Activated CD8-positive, alpha-beta memory T cell treated with anti-CD3 and anti-CD28 coated beads for 24 hours (primary cell): ENCODE measurements at regions not wholly inside any gene's neighbourhood (a gene's known extent, or its start where the extent isn't known, plus 50 kb on each side); places are given as distances from the start of the nearest gene placed in this dataset.

ENCODE experiments used
- DNase-seq: peaks from one replicate; pipeline ENCODE4 v3.0.0-alpha.2; 2020

GRCh38 chr9:75692309-75692708 lies 198.2 kb upstream of the PCSK5 start:
- no peak for DNase-seq

DNA sequence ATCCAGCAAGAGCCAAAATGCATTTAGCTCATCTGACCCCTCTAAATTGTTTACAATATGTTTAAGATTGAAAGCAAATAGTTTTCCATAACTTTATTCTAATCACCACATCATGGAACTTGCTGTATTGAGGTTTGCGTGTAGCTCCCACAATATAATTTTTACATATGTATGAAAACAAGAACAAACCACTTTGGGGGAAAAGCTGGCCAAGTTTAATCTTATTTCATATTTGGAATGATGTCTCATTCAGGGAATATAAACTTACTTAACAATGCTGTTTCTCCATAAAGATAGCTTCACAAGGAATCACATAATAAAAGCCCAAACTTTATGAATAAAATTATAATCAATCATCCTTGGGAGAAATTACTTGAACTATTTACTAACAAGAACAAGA lies 194.6 kb upstream of the PCSK5 start:
- no peak for DNase-seq

DNA sequence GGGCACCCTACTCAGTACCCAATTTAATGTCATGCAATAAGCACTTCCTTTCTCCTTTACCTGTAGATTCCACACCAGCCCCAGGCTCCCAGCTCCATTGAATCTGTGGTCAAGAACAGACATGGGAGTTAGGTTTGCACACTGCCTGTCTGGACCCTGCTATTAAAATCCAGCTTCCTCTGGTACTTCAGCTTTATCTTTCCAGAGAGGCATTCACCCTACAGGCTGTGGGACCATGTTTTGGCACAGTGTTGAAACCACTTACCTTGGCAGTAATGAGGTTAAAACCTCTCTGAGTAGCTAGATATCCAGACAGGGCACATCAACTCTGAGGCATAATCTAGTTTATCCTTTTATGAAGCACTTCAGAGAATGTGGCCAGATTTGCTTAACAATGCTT lies 191.5 kb upstream of the PCSK5 start:
- DNase-seq = no peak

GRCh38 chr9:75699625-75700251 lies 190.7 kb upstream of the PCSK5 start:
- no peak for DNase-seq

DNA sequence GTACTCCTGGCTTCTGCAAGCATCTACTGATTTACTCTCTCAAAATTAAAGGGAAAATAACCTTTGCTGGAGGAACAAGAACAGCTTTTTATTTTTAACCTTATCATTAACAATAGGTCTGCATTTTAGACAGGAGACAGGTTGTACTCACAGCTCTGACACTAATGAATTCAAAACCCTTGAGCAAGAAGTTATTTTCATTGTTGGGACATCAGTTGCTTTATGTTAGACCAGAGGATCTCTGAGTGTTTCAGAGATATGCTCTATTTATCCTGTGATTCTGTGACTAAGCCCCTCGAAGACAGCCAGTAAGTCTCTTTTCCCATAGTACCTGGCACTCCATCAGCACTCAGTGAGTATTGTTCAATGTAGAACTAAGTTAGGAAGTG lies 190.2 kb upstream of the PCSK5 start:
- no peak for DNase-seq

- no peak for DNase-seq
These were observed 183.3 kb upstream of the PCSK5 start for GRCh38 chr9:75707191-75707590.

- no peak for DNase-seq
These were observed 180.8 kb upstream of the PCSK5 start for GRCh38 chr9:75709698-75710097.

DNA sequence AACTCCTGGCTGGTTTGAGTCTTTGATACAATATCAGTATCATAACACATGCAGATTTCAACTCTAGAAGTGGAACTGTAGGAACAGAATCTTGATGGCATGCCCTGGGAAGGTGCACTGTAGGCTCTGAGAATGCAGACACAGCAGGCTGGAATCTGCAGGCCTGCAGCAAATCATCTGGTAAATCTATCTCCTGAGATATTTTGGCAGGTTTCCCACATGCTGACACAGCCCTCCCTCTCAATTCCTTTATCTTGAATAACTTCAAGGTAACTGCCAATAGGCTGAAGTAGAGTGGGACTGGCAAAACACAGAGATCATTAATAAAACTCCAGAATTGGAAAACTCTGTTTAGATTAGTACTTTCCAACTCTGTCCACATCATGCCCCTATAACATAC lies 177.8 kb upstream of the PCSK5 start:
- DNase-seq = no peak

GRCh38 chr9:75713335-75713734 lies 177.1 kb upstream of the PCSK5 start:
- DNase-seq = no peak

DNA sequence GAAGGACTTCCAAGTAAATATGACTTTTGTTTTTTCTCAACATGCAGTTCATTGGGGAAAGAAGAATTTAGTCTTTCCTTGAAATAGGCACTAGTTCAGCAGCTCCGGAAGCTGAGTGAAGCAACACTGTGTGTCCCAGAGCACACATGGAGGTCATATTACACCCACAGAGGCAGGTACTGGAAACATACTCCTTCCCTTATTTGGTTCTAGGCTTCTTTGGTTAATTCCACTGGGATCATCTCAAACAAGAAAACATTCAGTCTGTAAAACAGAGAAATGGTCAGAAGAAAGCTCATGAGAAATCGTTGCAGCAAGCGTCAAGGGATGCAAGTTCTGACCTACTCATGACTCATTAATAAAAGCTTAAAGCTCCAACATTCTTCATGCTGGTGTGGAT lies 175.1 kb upstream of the PCSK5 start:
- no peak for DNase-seq

GRCh38 chr9:75718677-75719076 lies 171.8 kb upstream of the PCSK5 start:
- no peak for DNase-seq

GRCh38 chr9:75728391-75728790 lies 162.1 kb upstream of the PCSK5 start:
- no peak for DNase-seq

DNA sequence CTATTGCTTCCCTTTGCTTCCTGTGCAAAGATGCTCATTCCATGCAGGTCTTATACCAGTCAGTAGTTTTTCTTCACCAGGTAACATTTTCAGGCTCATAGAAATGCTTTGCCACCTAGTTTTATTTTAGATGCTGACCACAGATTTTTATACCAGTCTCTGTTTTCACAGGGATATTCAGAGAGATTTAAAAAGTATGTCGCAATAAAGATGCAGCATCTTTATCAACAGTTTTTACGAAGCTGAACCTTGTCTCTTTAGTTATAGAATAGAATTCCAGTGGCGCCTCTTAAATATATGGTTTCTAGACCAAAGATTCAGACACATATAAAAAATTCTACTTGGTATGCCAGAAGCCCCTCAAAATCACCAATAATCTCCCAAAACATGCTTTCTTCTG lies 155.7 kb upstream of the PCSK5 start:
- DNase-seq = no peak

- no peak for DNase-seq
These were observed 150.4 kb upstream of the PCSK5 start for GRCh38 chr9:75739884-75740611.

GRCh38 chr9:75743855-75744254 lies 146.6 kb upstream of the PCSK5 start:
- DNase-seq = no peak

DNA sequence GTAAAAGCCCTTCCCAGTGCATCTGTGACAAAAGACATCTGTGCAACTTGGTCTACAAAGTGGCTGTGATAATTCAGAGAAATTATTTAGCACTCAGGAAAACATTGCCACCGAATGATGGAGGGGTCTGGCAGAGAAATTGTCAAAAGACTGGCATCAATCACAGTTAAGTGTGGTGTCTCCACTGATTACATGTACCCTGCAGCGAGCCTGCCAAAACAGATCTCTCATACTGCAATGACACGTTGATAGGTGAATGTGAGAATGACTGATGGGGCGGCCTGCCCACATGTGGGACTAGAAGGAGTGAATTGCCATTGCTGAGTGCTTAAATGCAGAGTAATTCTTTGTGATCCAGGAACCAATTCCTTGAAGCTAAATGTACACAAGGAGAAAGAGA lies 136.4 kb upstream of the PCSK5 start:
- DNase-seq = no peak

GRCh38 chr9:75775166-75775565 lies 115.3 kb upstream of the PCSK5 start:
- no peak for DNase-seq

DNA sequence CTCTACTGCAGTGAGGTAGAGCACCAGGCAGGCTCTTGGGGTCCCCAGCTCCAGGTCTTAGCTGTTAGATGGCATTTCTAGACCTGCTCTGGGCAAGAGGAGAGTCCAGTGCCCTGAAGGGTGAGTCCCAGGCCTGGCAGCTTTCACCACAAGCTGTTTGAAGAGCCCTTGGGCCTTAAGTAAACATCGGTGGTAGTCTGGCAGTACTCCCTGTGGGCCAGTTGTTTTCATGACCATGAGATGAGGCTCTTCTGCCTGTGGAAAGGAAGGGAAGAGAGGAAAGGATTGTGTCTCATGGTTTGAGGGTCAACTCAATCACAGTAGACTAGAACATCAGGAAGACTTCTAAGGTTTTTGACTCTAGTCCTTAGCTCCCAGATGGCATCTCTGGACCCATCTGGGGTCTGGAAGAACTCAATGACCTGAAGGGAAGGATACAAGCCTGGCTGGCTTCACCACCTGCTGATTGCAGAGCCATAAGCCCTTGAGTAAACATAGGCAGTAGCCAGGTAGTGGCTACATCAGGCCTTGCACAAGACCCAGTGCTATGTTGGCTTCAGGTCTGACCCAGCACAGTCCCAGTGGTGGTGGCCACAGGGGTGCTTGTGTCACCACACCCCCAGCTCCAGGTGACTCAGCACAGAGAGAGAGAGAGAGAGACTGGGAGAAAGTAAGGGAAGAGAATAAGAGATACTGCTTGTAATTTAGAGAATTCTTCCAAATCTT lies 114.3 kb upstream of the PCSK5 start:
- no peak for DNase-seq

DNA sequence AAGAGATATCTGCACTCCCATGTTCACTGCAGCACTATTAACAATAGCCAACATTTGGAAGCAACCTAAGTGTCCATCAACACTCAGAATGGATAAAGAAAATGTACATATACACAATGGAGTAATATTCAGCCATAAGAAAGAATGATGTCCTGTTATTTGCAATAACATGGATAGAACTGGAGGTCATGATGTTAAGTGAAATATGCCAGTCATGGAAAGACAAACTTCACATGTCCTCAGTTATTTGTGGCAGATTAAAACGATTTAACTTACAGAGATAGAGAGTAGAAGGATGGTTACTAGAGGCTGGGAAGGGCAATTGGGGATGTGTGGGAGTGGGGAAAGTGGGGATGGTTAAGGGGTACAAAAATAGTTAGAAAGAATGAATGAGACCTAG lies 110.3 kb upstream of the PCSK5 start:
- no peak for DNase-seq

DNA sequence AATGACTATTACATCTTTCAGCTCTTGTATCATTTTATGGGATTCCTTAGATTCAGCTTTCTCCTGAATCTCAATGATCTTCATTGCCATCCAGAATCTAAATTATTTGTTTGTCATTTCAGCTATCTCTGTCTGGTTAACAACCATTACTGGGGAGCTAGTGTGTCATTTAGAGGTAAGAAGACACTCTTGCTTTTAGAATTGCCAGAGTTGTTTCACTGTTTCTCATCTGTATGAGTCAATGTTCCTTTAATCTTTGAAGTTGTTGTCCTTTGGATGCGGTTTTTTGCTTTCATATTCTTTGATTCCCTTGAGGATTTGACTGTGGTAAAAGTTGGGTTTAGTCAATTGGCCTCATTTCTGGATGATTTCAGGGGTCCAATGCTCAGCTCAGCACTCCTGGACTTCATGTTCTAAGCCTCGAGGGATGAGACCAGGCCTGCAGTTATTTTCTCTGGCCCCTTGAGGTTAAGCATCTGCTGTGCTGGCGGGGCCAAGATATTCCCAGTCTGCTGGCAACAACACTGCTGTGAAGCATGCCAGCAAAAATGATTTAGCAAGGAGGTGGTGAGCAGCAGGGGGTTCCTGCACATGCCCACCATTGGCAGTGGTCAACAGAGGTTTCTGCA lies 102.4 kb upstream of the PCSK5 start:
- no peak for DNase-seq

GRCh38 chr9:75797085-75797580 lies 93.3 kb upstream of the PCSK5 start:
- DNase-seq = no peak

GRCh38 chr9:75798505-75798904 lies 92.0 kb upstream of the PCSK5 start:
- DNase-seq = no peak

DNA sequence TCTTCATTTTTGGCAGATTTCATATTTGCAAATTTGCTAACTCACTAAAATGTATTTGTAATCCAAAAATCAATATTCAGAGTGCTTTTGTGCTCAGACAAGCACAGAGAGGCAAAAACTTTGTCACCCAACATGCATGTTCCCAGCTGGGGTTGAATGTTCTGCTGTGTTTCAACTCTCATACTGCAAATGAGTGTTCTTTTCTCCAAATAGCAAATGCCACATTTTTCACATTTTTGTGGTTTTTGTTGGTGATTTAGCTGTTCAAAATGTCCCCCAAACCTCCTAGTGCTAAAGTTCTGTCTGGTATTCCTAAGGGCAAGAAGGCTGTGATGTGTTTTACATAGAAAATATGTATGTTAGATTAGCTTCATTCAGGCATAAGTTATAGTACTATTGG lies 87.3 kb upstream of the PCSK5 start:
- no peak for DNase-seq

- no peak for DNase-seq
These were observed 80.4 kb upstream of the PCSK5 start for GRCh38 chr9:75810063-75810462.
